ENCODE measurements at regions not wholly inside any gene's neighbourhood (a gene's known extent, or its start where the extent isn't known, plus 50 kb on each side); places are given as distances from the start of the nearest gene placed in this dataset.

- DNase-seq (ENCODE audit: low read depth in 2 of 2), result no peak
Observed at GRCh38 chr11:122276221-122276620, 160.2 kb upstream of the BLID start.

- no peak for DNase-seq (ENCODE audit: low read depth in 2 of 2)
Observed at GRCh38 chr11:122275508-122275907, 159.5 kb upstream of the BLID start.

DNA sequence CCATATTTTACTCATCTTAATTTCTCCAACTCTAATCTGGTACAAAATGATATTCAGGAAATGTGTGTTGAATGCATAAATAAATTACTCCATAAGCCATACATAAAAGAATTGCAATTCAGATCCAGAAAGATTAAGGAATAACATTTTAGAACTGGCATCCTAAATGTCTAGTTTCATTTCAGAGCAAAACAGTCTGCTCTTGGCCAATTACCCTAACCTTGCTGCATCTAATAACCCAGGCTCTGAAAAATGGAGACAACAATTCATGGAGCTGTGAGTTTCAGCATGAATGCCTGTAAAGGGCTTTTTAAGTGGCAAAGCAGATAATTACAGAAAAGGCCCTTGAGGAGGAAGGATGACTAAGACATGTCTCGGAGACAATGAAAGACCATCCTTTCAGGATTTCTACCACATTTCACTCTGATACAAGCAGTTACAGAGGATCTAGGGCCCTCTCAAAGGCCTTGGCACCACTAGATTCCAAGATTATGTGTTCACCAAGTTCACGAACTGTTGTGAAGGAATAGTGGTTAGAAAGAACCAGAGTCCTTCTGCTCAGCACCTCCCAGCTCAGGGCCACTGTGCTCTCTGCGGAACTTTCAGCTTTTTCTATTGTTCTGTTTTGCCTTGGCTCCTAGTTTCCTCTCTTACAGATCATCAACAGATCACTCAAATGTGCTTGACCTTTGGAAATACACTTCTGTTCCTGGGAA lies 157.6 kb upstream of the BLID start:
- DNase-seq (ENCODE audit: low read depth in 2 of 2), result no peak

DNA sequence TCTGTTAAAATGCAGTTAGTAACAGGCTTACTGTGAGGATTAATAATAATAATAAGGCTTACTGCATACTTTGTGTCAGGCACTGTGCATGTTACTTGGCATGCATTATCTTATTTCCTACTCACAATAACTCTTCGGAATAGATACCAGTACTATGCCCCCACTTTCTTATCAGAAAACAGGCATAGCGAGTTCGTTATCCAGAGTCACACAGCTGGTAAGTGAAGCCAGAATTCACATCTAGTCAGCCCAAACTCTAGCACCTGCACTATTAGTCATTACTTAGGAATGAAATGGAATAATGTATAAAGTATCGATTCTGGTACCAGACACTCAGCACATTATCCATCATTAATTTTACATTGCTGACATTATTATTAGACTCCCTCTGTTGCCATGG lies 155.7 kb upstream of the BLID start:
- DNase-seq (ENCODE audit: low read depth in 2 of 2), result no peak

DNA sequence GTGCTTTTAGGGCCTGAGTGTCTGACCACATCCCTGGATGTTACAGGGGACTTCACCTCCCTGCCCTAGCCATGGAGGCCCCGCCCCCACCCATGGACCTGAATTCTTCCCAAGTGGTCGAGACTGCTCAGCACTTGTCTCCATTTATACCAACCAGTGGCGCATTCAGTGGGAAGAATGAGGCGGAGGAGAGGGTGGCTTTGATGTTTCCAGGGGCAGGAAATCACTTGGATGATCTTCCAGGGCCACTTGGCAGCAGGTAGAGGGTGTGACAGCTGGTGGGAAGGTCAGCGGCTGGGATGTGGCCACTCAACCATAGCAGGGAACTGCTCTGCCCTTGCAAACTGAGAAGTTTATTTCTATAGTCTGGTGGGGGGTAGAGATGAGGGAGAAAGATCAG lies 155.1 kb upstream of the BLID start:
- no peak for DNase-seq (ENCODE audit: low read depth in 2 of 2)

- DNase-seq (ENCODE audit: low read depth in 2 of 2), result no peak
Observed at GRCh38 chr11:122270535-122270934, 154.5 kb upstream of the BLID start.

DNA sequence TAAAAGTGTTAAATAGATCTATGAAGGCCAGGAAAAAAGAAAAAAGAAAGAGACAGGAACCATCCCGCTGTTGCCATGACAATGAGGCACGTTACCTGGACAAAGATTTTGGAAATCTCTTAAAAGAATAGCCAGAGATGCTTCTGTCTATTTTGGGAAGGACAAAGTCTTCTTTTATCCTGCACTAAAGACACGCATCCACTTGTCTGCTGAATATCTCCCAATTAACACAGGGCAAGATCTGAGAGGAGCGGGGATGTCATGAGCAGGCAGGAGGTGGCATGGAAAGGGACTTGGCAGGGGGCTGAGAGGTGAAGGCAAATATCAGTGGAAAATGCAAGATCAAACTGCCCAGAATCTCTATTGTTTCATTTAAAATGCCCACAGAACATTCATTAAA lies 153.8 kb upstream of the BLID start:
- DNase-seq (ENCODE audit: low read depth in 2 of 2), result no peak

GRCh38 chr11:122268601-122269130 lies 152.7 kb upstream of the BLID start:
- no peak for DNase-seq (ENCODE audit: low read depth in 2 of 2)

DNA sequence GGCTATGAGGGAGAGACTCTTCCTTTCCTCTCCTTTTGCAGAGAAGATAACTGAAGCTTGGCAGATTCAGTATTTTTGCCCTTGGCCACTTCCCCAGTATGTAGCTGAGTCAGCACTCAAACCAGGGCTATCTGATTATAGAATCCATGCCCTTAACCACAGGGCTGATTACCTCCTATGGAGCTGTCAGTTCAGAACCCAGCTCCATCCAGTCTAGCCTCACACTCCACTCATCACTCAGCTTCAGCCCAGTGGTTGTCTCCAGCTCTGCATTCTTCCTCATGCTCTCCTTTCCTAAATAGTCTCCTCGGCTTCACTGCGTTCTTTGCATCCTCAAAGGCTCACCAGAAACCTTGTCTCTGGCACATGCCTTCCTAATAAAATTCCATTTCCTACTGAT lies 151.6 kb upstream of the BLID start:
- no peak for DNase-seq (ENCODE audit: low read depth in 2 of 2)

- DNase-seq (ENCODE audit: low read depth in 2 of 2), result no peak
Observed at GRCh38 chr11:122265981-122266380, 150.0 kb upstream of the BLID start.

- DNase-seq (ENCODE audit: low read depth in 2 of 2), result no peak
Observed at GRCh38 chr11:122264121-122264520, 148.1 kb upstream of the BLID start.

GRCh38 chr11:122261546-122261945 lies 145.5 kb upstream of the BLID start:
- no peak for DNase-seq (ENCODE audit: low read depth in 2 of 2)

- DNase-seq (ENCODE audit: low read depth in 2 of 2), result no peak
Observed at GRCh38 chr11:122259195-122259821, 143.3 kb upstream of the BLID start.

GRCh38 chr11:122258446-122259194 lies 142.6 kb upstream of the BLID start:
- DNase-seq (ENCODE audit: low read depth in 2 of 2), result no peak

- no peak for DNase-seq (ENCODE audit: low read depth in 2 of 2)
Observed at GRCh38 chr11:122253589-122254231, 137.7 kb upstream of the BLID start.

- no peak for DNase-seq (ENCODE audit: low read depth in 2 of 2)
Observed at GRCh38 chr11:122248939-122249338, 132.9 kb upstream of the BLID start.

DNA sequence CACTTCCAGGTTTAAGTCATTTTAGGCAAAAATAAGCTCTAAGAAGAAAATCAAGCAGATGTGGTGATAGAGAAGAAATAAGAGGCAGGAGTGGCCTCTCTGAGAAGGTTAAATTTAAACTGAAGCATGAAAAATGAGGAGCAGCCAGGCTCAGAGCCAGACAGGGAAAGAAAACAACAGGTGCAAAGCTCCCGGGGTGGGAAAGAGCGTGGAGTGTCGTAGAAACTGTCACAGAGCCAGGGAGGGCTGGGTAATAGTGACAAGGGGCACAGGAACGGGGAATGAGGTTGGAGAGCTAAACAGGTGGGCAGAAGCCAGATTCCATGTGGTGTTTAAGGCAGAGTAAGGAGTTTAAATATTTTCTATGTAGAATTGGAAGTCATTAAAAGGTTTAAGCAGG lies 132.1 kb upstream of the BLID start:
- DNase-seq (ENCODE audit: low read depth in 2 of 2), result no peak

- DNase-seq (ENCODE audit: low read depth in 2 of 2), result no peak
Observed at GRCh38 chr11:122246874-122247273, 130.9 kb upstream of the BLID start.

DNA sequence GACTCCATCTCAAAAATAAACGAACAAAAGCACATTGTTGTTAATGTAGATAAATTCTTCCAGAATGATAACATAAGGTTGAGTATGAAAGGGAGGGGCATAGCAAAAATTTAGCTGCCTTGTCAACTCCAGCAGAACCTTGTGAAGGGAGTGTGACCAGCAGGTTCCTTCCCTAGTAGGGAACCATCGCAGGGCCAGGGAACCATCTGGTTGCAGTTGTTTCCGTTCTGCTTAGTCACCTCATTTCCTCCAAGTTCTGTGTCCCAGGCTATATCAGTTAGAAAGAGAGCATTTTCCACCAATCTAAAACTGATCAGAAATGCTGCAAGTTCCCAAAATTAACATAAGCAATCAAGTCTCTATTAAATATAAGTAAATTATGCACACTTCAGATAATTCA lies 126.7 kb upstream of the BLID start:
- DNase-seq (ENCODE audit: low read depth in 2 of 2), result no peak

DNA sequence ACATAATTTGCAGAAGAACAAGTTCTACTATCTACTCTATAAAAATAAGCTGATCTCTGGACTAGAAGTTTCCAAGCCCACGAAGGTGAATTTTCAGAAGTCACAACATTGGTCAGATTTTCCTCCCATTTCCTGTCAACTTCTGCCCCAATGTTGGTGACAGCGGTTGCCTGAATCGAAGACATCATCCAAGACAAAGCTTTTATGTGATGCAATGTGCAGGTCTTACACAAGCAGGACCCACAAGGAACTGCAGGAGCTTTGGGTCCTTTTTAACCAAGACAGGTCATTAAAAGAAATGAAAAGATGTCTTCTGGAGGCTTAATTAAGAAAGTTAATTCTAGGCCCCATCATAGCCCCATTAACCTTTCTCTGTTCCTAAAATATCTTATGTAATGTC lies 125.6 kb upstream of the BLID start:
- DNase-seq (ENCODE audit: low read depth in 2 of 2), result no peak

DNA sequence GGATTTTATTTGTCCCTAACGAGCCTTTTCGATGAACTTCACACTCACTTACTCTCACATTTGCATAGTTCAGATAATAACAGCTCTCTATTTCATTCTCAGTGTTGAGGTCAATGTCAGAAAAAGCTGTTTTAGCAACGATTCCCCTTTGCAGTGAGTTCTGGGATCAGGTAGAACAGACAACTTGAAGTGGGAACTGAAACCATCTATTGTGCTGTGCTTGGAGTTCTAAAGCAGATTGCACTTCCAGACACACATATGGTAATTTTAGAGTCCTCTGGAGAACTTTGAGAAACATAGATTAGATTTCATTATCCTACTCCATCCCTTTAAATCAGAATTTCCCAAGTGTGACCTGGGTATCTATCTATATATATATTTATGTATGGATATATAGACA lies 124.6 kb upstream of the BLID start:
- no peak for DNase-seq (ENCODE audit: low read depth in 2 of 2)

GRCh38 chr11:122235615-122236014 lies 119.6 kb upstream of the BLID start:
- DNase-seq (ENCODE audit: low read depth in 2 of 2), result no peak
